Muscle of leg (tissue), 3 donors: ENCODE measurements at regions not wholly inside any gene's neighbourhood (a gene's known extent, or its start where the extent isn't known, plus 50 kb on each side); places are given as distances from the start of the nearest gene placed in this dataset.

Experiments used
- DNase-seq: peaks from one replicate; pipeline ENCODE4 v3.0.0; 2013
- H3K27ac ChIP-seq: one replicate; pipeline ENCODE4 v1.5.1; 2013; ENCODE audit warnings: mild to moderate bottlenecking, low read length, control low read depth
- H3K27me3 ChIP-seq: one replicate; pipeline ENCODE4 v1.6.1; 2013; ENCODE audit warnings: low read length; ENCODE audit not compliant: control insufficient read depth, insufficient read depth
- H3K36me3 ChIP-seq: one replicate; pipeline ENCODE4 v1.6.1; 2013; ENCODE audit warnings: low read length; ENCODE audit not compliant: control insufficient read depth, insufficient read depth
- H3K4me1 ChIP-seq: one replicate; pipeline ENCODE4 v1.6.1; 2013; ENCODE audit warnings: low read length; ENCODE audit not compliant: control insufficient read depth, insufficient read depth
- H3K4me3 ChIP-seq: one replicate; pipeline ENCODE4 v1.5.1; 2013; ENCODE audit warnings: low read length, control low read depth
- H3K9me3 ChIP-seq: replicated peaks from 2 replicates; pipeline ENCODE4 v1.6.1; 2013; ENCODE audit warnings: low read depth, low read length; ENCODE audit not compliant: control insufficient read depth
- WGBS: methylation state at CpG from one replicate; pipeline ENCODE4 v1.1.5; 2013; ENCODE audit warnings: missing lambda C conversion rate; ENCODE audit not compliant: insufficient coverage; 5-methylcytosine and 5-hydroxymethylcytosine counted together

- H3K4me1 ChIP-seq = no peaks in the 10 kb centered on the region
- H3K4me3 ChIP-seq = no peak overlapping the region
- H3K9me3 ChIP-seq = no peaks in the 10 kb centered on the region
- H3K27ac ChIP-seq = no peak overlapping the region
- no peaks in the 10 kb centered on the region for H3K27me3 ChIP-seq
- no peaks in the 10 kb centered on the region for H3K36me3 ChIP-seq
- peak; percentile 40 for DNase-seq
Observed at GRCh38 chr4:116088771-116089170, 975.4 kb upstream of the NDST4 start.

GRCh38 chr4:116082808-116083366 is 969.5 kb upstream of the NDST4 start:
- H3K27ac ChIP-seq = no peak overlapping the region
- no peaks in the 10 kb centered on the region for H3K4me1 ChIP-seq
- peaks cover 6% of the 10 kb centered on the region for H3K9me3 ChIP-seq
- H3K4me3 ChIP-seq = no peak overlapping the region
- no peaks in the 10 kb centered on the region for H3K36me3 ChIP-seq
- WGBS = 92% methylated on average over 2 of the region's 5 CpGs
- H3K27me3 ChIP-seq = no peaks in the 10 kb centered on the region
- DNase-seq = no peak

- no CpG with 5 or more reads among the region's 1 CpG for WGBS
- DNase-seq = no peak
- peaks cover 1% of the 10 kb centered on the region for H3K9me3 ChIP-seq
- no peaks in the 10 kb centered on the region for H3K27me3 ChIP-seq
- no peak overlapping the region for H3K4me3 ChIP-seq
- no peak overlapping the region for H3K27ac ChIP-seq
- H3K36me3 ChIP-seq = no peaks in the 10 kb centered on the region
- no peaks in the 10 kb centered on the region for H3K4me1 ChIP-seq
Observed at GRCh38 chr4:116073051-116073450, 959.6 kb upstream of the NDST4 start.

- Histone ChIP-seq H3K4me1 (no peaks in the 10 kb centered on the region), H3K9me3 (no peaks in the 10 kb centered on the region), H3K36me3 (no peaks in the 10 kb centered on the region), H3K4me3 (no peak overlapping the region), H3K27ac (no peak overlapping the region), H3K27me3 (no peaks in the 10 kb centered on the region)
- DNase-seq = no peak
Observed at GRCh38 chr4:116070283-116070682, 956.9 kb upstream of the NDST4 start.

- 93% methylated on average over 3 of the region's 5 CpGs for WGBS
- H3K36me3 ChIP-seq = no peaks in the 10 kb centered on the region
- no peak for DNase-seq
- no peak overlapping the region for H3K4me3 ChIP-seq
- no peaks in the 10 kb centered on the region for H3K9me3 ChIP-seq
- H3K27me3 ChIP-seq = no peaks in the 10 kb centered on the region
- no peak overlapping the region for H3K27ac ChIP-seq
- no peaks in the 10 kb centered on the region for H3K4me1 ChIP-seq
Observed at GRCh38 chr4:116066711-116067245, 953.4 kb upstream of the NDST4 start.

GRCh38 chr4:116064331-116064730 is 950.9 kb upstream of the NDST4 start:
- Histone ChIP-seq H3K36me3 (no peaks in the 10 kb centered on the region), H3K27me3 (no peaks in the 10 kb centered on the region), H3K9me3 (no peaks in the 10 kb centered on the region), H3K27ac (no peak overlapping the region), H3K4me3 (no peak overlapping the region), H3K4me1 (no peaks in the 10 kb centered on the region)
- peak; percentile 83 for DNase-seq
- WGBS = no CpG with 5 or more reads among the region's 2 CpGs

GRCh38 chr4:116059361-116059760 is 945.9 kb upstream of the NDST4 start:
- H3K4me3 ChIP-seq = no peak overlapping the region
- peak; percentile 83 for DNase-seq
- H3K27ac ChIP-seq = no peak overlapping the region
- no peaks in the 10 kb centered on the region for H3K9me3 ChIP-seq
- H3K27me3 ChIP-seq = no peaks in the 10 kb centered on the region
- H3K4me1 ChIP-seq = no peaks in the 10 kb centered on the region
- no peaks in the 10 kb centered on the region for H3K36me3 ChIP-seq
- no CpG with 5 or more reads among the region's 1 CpG for WGBS

GRCh38 chr4:116058129-116058528 is 944.7 kb upstream of the NDST4 start:
- no peaks in the 10 kb centered on the region for H3K36me3 ChIP-seq
- no peaks in the 10 kb centered on the region for H3K9me3 ChIP-seq
- no CpG with 5 or more reads among the region's 1 CpG for WGBS
- no peak for DNase-seq
- no peaks in the 10 kb centered on the region for H3K27me3 ChIP-seq
- H3K27ac ChIP-seq = no peak overlapping the region
- H3K4me1 ChIP-seq = no peaks in the 10 kb centered on the region
- H3K4me3 ChIP-seq = no peak overlapping the region

GRCh38 chr4:116055857-116056827 is 942.7 kb upstream of the NDST4 start:
- Histone ChIP-seq H3K9me3 (no peaks in the 10 kb centered on the region), H3K27me3 (no peaks in the 10 kb centered on the region), H3K4me1 (no peaks in the 10 kb centered on the region), H3K27ac (no peak overlapping the region), H3K36me3 (no peaks in the 10 kb centered on the region), H3K4me3 (no peak overlapping the region)
- DNase-seq = peak; percentile 19
- no CpG with 5 or more reads among the region's 3 CpGs for WGBS

- no peaks in the 10 kb centered on the region for H3K36me3 ChIP-seq
- H3K9me3 ChIP-seq = no peaks in the 10 kb centered on the region
- H3K27me3 ChIP-seq = no peaks in the 10 kb centered on the region
- H3K27ac ChIP-seq = no peak overlapping the region
- no CpG with 5 or more reads among the region's 2 CpGs for WGBS
- no peaks in the 10 kb centered on the region for H3K4me1 ChIP-seq
- H3K4me3 ChIP-seq = no peak overlapping the region
- DNase-seq = peak; percentile 13
Observed at GRCh38 chr4:116027311-116027710, 913.9 kb upstream of the NDST4 start.
